ENCODE measurements at regions not wholly inside any gene's neighbourhood (a gene's known extent, or its start where the extent isn't known, plus 50 kb on each side); places are given as distances from the start of the nearest gene placed in this dataset.

- no peak for TF ChIP-seq CTCF (IDR thresholded peaks at IDR 0.05)
- TF ChIP-seq POLR2A (IDR thresholded peaks at IDR 0.05), result no peak
- no peak for TF ChIP-seq POLR2AphosphoS5 (IDR thresholded peaks at IDR 0.05)
These were observed 67.9 kb upstream of the GALNT2 start for GRCh38 chr1:229999004-229999670.

All from stomach (tissue), 4 donors.